ENCODE measurements at regions not wholly inside any gene's neighbourhood (a gene's known extent, or its start where the extent isn't known, plus 50 kb on each side); places are given as distances from the start of the nearest gene placed in this dataset.

GRCh38 chr21:35611708-35612132 lies 448.6 kb downstream of the SETD4 start:
- TF ChIP-seq POLR2A (IDR thresholded peaks at IDR 0.05; ENCODE audit: low read length) (no peak), GATA1 (IDR thresholded peaks at IDR 0.05; ENCODE audit: low read depth, low read length) (no peak)

Data from erythroblast (primary cell).